GM13976 (cell line): ENCODE measurements at regions not wholly inside any gene's neighbourhood (a gene's known extent, or its start where the extent isn't known, plus 50 kb on each side); places are given as distances from the start of the nearest gene placed in this dataset.
"Not testable (repeated sequence)": the region's sequence is repeated elsewhere in the genome, so short reads cannot be mapped to it uniquely, and the experiment has no call there.

Experiments used
- DNase-seq: peaks from one replicate; pipeline ENCODE4 v3.0.0; 2012; ENCODE audit warnings: low spot score
- in situ Hi-C: fragments of 300-500 bp; cut with MboI; formaldehyde crosslinking; loops from one replicate; pipeline ENCODE4 v1.12.0; 2022; ENCODE audit warnings: low sequenced_read_pairs, mixed read lengths, inconsistent platforms; ENCODE audit not compliant: unreplicated experiment
- TF ChIP-seq, protein P1 (sequence below): IDR thresholded peaks from 2 replicates; pipeline ENCODE4 v1.5.1; 2012; ENCODE audit warnings: borderline replicate concordance, mild to moderate bottlenecking; ENCODE audit not compliant: insufficient read depth; ENCODE audit errors: extremely low read depth, missing control alignments, control extremely low read depth

DNA sequence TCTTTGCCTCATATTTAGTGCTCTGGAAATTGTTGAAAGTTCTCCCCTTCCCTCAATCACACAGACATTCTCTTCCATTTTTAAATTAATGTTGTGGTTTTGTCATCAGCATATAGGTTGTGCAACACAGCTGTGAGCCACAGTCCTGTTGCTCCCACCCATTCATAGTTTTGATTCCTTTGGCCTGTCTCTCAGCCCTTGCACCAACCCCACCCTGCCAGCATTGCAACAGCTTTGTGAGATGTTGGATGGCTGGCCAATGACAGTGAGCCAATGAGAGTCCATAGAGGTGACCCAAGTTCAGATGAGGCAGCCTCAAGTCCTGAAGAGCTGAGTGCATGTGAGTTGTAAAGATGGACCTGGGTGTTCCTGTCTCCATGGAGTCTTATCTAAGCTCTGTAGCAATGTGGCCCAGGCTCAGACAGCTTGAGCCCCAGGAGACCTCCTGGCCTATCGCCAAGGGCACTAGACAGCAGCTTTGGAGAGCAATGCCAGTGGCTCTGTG lies 775.5 kb downstream of the RNF144A start:
- TF ChIP-seq, protein P1, sequence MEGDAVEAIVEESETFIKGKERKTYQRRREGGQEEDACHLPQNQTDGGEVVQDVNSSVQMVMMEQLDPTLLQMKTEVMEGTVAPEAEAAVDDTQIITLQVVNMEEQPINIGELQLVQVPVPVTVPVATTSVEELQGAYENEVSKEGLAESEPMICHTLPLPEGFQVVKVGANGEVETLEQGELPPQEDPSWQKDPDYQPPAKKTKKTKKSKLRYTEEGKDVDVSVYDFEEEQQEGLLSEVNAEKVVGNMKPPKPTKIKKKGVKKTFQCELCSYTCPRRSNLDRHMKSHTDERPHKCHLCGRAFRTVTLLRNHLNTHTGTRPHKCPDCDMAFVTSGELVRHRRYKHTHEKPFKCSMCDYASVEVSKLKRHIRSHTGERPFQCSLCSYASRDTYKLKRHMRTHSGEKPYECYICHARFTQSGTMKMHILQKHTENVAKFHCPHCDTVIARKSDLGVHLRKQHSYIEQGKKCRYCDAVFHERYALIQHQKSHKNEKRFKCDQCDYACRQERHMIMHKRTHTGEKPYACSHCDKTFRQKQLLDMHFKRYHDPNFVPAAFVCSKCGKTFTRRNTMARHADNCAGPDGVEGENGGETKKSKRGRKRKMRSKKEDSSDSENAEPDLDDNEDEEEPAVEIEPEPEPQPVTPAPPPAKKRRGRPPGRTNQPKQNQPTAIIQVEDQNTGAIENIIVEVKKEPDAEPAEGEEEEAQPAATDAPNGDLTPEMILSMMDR: no peak
- DNase-seq: no peak
- in situ Hi-C loops: no loop called here

DNA sequence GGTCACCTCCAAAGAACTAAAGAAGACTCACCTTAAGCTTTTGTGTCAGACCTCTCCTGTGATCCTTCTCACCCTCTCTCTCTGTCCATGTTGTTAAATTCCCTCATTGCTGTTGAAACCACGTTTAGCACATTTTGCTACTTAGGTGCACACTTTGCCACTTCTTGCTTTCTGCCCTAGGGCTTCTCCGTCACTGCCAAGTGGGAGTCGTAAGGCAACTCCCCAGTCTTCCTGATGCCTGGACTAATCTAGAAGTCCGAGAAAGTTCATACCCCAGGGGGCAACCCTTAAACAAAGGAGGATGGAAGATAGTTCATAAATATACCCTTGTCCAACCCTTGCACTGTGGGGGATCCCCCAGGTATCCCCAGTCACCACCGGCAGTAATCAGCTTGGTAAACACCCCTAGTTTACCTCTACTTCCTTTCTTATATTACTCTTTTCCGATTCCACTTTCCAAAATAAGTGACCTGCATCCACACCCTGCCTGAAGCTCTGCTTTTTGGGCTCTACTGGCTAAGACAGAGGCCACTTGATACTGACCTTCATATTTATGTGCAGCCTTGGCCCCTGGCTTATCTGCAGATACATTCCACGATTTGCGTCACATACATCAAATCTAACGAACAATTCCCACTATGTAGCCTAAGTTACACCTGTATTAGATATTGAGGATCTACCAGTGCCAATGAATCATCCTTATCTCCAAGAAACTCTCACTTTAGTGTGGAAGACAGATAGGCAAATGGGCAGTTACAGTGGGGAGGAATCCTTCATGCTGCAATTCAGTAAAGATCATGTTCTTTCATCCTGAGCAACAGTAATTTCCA lies 776.2 kb downstream of the RNF144A start:
- no peak for DNase-seq
- TF ChIP-seq, protein P1: no peak
- in situ Hi-C loops: no loop called here

DNA sequence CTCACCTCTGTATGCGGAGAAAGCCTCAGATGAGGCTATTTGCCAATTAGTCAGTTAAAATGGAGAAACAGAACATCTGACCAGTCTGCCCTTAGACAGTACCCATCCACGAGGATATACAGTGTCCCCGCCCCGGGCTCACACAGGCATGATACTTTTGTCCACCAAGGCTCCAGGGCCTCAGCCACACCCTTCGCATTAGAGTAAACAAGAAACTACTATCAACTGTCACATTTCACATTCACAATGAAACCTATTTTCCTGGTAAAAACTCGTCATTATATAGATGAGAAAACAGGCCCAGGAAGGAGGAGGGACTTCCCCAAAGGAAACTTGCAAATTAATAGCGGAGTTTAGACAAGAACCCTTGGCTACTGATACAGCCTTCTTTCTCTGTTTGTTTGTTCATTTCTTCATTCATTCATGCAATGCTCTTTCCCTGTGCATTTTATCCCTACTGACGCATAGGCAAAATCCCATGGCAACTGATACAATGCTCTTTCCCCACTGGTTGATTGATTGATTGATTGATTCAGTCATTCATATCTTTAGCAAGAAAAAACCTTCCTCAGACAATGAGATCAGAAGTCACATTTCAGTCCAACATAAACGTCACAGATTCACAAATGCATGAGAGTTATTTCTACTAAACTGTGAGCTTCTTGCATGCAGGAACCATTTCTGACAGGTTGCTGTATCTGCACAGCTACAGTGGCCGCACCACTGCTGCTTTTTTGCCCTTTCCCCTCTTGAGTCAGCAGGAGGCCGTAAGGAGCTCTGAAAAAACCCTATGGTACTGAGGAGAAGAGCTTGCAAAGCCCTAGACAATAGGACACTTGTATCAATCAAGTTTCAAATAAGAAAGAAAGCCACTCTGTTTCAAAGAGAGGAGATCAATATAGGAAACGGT lies 777.1 kb downstream of the RNF144A start:
- DNase-seq: no peak
- in situ Hi-C loops: no loop called here
- TF ChIP-seq, protein P1: no peak

DNA sequence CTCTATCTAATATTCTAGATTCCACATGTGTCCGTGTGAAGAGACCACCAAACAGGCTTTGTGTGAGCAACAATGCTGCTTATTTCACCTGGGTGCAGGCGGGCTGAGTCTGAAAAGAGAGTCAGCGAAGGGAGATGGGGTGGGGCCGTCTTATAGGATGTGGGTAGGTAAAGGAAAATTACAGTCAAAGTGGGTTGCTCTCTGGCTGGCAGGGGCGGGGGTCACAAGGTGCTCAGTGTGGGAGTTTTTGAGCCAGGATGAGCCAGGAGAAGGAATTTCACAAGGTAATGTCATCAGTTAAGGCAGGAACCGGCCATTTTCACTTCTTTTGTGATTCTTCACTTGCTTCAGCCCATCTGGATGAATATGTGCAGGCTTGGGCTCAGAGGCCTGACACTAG lies 779.3 kb downstream of the RNF144A start:
- DNase-seq, in situ Hi-C loops: not testable (repeated sequence)

DNA sequence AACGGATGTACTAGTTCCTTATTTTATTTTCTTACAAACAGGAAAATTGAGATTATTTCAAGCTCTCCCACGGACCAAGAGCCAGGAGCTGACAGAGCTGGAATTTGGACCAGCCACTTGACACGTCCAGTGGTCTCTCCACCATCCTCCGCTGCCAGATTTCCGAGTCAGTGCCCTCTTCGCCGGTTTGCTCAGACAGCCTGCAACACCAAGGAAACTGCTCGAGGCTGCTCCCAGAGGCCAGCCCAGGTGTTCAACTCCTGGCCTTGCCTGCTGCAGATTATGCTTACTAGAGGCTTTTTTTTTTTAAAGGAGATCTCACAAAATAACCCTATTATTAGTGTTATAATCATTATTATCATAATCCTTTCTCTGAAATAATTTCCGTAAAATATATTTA lies 779.8 kb downstream of the RNF144A start:
- in situ Hi-C loops: no loop called here
- TF ChIP-seq, protein P1: no peak
- DNase-seq: no peak

DNA sequence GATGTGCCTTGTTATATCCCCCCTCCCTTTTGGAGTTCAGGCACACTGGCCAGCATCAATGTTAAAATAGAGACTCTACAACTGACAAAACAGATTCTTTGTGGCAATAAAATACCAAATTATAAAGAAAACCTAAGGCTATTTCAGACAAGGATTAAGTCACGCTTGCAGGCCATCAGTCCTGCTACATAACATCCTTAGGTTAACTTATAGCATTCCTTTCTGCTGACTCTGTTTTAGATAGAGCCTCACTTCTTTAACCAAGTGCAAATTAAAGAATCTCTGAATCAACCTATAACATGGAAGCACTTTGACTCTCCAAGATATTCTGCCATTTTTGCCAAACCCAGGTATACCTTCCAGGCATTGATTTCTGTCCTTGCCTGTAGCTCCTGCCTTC lies 784.6 kb downstream of the RNF144A start:
- TF ChIP-seq, protein P1: no peak
- in situ Hi-C loops: no loop called here
- DNase-seq: no peak
